Stimulated activated CD8-positive, alpha-beta memory T cell treated with anti-CD3 and anti-CD28 coated beads, Interleukin-4, amount 100 ng/mL, for 24 hours (primary cell): ENCODE measurements at regions not wholly inside any gene's neighbourhood (a gene's known extent, or its start where the extent isn't known, plus 50 kb on each side); places are given as distances from the start of the nearest gene placed in this dataset.

ENCODE experiments used
- DNase-seq: peaks from one replicate; pipeline ENCODE4 v3.0.0-alpha.2; 2020; ENCODE audit warnings: low read depth

DNA sequence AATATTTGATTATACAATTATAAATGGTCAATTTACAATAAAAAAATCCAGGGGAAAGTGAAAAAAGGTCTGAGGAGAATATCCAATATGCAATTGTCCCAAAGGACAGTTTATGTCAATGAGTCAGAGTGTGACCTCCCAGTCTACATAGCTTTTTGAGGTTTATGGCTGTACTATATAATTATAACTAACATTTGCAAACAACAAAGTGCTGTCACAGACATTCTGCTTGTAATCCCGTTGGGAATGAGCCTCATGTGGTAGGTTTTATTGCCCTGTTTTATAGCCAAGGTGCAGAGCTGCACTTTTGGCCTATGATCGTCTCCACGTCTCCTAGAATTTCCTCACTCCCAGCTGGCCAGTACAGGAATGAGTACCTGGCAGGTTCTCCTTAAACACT is 103.8 kb downstream of the ADSS2 start:
- no peak for DNase-seq

DNA sequence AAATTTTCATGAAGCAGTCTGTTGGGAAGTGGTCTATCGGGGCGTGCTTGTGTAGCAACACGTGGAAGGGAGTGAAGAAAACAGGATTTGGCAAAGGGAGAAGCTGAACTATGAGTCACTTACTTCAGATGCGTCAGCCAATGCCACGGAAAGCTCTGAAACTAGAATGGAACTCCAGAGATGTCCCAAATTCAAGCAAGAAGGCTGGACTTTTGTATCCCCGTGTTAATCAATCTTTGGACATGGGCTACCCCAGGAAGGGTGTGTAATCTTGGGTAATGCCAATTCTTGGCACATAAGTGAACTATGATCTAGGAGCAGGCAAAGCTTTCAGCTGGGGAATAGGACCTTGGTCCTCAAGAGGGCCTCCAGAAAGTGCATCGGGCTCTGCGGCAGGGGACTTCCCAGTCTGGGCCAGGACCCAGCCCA is 102.6 kb downstream of the ADSS2 start:
- DNase-seq: no peak

- DNase-seq: no peak
Observed at GRCh38 chr1:244349581-244350001, 102.1 kb downstream of the ADSS2 start.

- no peak for DNase-seq
Observed at GRCh38 chr1:244350027-244350426, 101.7 kb downstream of the ADSS2 start.

- DNase-seq: no peak
Observed at GRCh38 chr1:244352156-244352830, 99.4 kb downstream of the ADSS2 start.

- DNase-seq: peak; percentile 7
Observed at GRCh38 chr1:244353551-244354091, 98.1 kb downstream of the ADSS2 start.

DNA sequence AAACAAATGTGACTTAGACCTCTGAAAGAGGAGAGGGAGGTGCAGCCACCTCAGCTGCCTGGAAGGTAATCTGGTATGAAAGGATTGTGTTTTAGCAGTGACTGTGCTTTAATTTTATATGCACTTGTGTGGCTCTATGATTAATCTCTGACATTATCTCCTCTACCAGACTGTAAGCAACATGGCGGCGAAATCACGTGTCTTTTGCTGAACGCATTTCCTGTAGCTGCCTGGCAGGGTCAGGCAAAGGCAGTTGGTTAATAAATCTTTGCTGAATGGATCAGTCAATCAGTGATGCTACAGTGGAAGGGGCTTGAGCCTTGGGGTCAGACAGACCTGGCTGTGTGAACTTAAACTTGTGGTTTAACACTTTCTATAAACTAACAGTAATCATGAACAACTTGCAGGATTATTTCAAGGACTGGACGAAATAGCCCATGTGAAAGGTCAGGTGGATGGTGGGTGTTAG is 96.9 kb downstream of the ADSS2 start:
- no peak for DNase-seq

DNA sequence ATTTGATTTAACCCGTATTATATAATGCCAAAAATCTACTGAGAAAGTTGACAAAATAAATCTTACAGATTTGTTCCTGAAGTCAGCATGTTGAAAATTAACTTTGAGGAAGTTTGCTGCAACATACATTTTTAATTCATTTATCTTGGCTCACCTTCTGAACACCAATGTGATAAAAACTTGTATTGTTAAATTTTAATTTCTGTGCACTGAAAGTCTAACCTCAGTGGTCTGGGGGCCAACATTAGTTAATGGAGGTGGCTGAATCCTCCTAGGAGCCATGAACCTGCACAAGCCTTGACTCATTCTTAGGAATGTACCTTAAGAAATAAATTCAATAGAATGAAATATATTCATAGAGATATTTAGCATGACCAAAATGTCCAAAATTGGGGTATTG is 95.3 kb downstream of the ADSS2 start:
- no peak for DNase-seq
